Vagina (tissue), 2 donors: ENCODE measurements at regions not wholly inside any gene's neighbourhood (a gene's known extent, or its start where the extent isn't known, plus 50 kb on each side); places are given as distances from the start of the nearest gene placed in this dataset.

Experiments used
- DNase-seq, 2 donors: peaks; one replicate each; pipeline ENCODE4 v3.0.0-alpha.2; 2017; ENCODE audit errors: extremely low spot score in 2 of 2
- H3K27ac ChIP-seq: fragments of 200-600 bp; sonication (generic); one replicate; pipeline ENCODE4 v1.5.1; 2019
- H3K27me3 ChIP-seq: fragments of 200-600 bp; sonication (generic); one replicate; pipeline ENCODE4 v1.5.1; 2019
- H3K36me3 ChIP-seq, 2 donors: fragments of 200-600 bp; sonication (generic); one replicate each; pipeline ENCODE4 v1.5.1; 2017 to 2019
- H3K4me1 ChIP-seq: fragments of 200-600 bp; sonication (generic); one replicate; pipeline ENCODE4 v1.5.1; 2019
- H3K4me3 ChIP-seq, 2 donors: fragments of 200-600 bp; sonication (generic); 1 replicate in 1 of 2; 2 replicates in 1 of 2; pipeline ENCODE4 v1.5.1; 2016 to 2019
- H3K9me3 ChIP-seq: fragments of 200-600 bp; sonication (generic); one replicate; pipeline ENCODE4 v1.5.1; 2019
- CTCF ChIP-seq, 3 experiments: fragments of 450-650 bp in 2 of 3; fragments of 200-600 bp in 1 of 3; sonication (generic) in 1 of 3; IDR thresholded peaks; one replicate each; pipeline ENCODE4 v1.5.1; 2017 to 2019; ENCODE audit warnings: antibody characterized with exemption in 3 of 3, mild to moderate bottlenecking in 2 of 3, moderate library complexity in 2 of 3
- POLR2A ChIP-seq, 2 donors: fragments of 450-650 bp; IDR thresholded peaks; one replicate each; pipeline ENCODE4 v1.6.1; 2017; ENCODE audit warnings: antibody characterized with exemption in 2 of 2, mild to moderate bottlenecking in 2 of 2, moderate library complexity in 2 of 2
- POLR2AphosphoS5 ChIP-seq, 2 donors: sonication (generic); formaldehyde crosslinking; IDR thresholded peaks; one replicate each; pipeline ENCODE4 v1.9.0; 2017; ENCODE audit warnings: antibody characterized with exemption in 2 of 2, mild to moderate bottlenecking in 2 of 2, low read depth in 1 of 2; ENCODE audit not compliant: insufficient read depth in 1 of 2
- intact Hi-C: fragments of 100-400 bp; cut with DNase I; formaldehyde crosslinking; loops from one replicate; pipeline ENCODE4 v1.15.1; 2023

GRCh38 chr3:34229876-34230275 lies 431.4 kb downstream of the PDCD6IP start:
- Histone ChIP-seq H3K27ac (no peak overlapping the region), H3K4me1 (no peaks in the 10 kb centered on the region), H3K36me3 (no peaks in the 10 kb centered on the region), H3K9me3 (no peaks in the 10 kb centered on the region), H3K27me3 (no peaks in the 10 kb centered on the region), H3K4me3 (no peak overlapping the region)
- TF ChIP-seq POLR2A (IDR thresholded peaks at IDR 0.05) (no peak), POLR2AphosphoS5 (IDR thresholded peaks at IDR 0.05; ENCODE audit: insufficient read depth in 1 of 2, low read depth in 1 of 2) (no peak), CTCF (IDR thresholded peaks at IDR 0.05) (no peak)
- intact Hi-C loops: no loop called here
- no peak for DNase-seq

GRCh38 chr3:34235096-34235495 lies 436.7 kb downstream of the PDCD6IP start:
- Histone ChIP-seq H3K36me3 (no peaks in the 10 kb centered on the region), H3K4me1 (no peaks in the 10 kb centered on the region), H3K9me3 (no peaks in the 10 kb centered on the region), H3K4me3 (no peak overlapping the region), H3K27ac (no peak overlapping the region), H3K27me3 (no peaks in the 10 kb centered on the region)
- DNase-seq: no peak
- TF ChIP-seq POLR2A (IDR thresholded peaks at IDR 0.05): no peak
- no peak for TF ChIP-seq CTCF (IDR thresholded peaks at IDR 0.05)
- TF ChIP-seq POLR2AphosphoS5 (IDR thresholded peaks at IDR 0.05; ENCODE audit: insufficient read depth in 1 of 2, low read depth in 1 of 2): no peak
- intact Hi-C loops: no loop called here

GRCh38 chr3:34237946-34238345 lies 439.5 kb downstream of the PDCD6IP start:
- intact Hi-C loops: no loop called here
- no peaks in the 10 kb centered on the region for H3K4me1 ChIP-seq

GRCh38 chr3:34238407-34238806 lies 440.0 kb downstream of the PDCD6IP start:
- no peak overlapping the region for H3K27ac ChIP-seq
- H3K4me3 ChIP-seq: no peak overlapping the region
- no peak for DNase-seq
- intact Hi-C loops: no loop called here
- H3K9me3 ChIP-seq: no peaks in the 10 kb centered on the region
- H3K27me3 ChIP-seq: no peaks in the 10 kb centered on the region
- no peaks in the 10 kb centered on the region for H3K36me3 ChIP-seq
- no peaks in the 10 kb centered on the region for H3K4me1 ChIP-seq
- TF ChIP-seq POLR2AphosphoS5 (IDR thresholded peaks at IDR 0.05; ENCODE audit: insufficient read depth in 1 of 2, low read depth in 1 of 2) (no peak), POLR2A (IDR thresholded peaks at IDR 0.05) (no peak), CTCF (IDR thresholded peaks at IDR 0.05) (no peak)

More at GRCh38 chr3:34237946-34238345, 439.5 kb downstream of the PDCD6IP start:
- Histone ChIP-seq H3K4me3 (no peak overlapping the region), H3K27ac (no peak overlapping the region), H3K9me3 (no peaks in the 10 kb centered on the region), H3K36me3 (no peaks in the 10 kb centered on the region), H3K27me3 (no peaks in the 10 kb centered on the region)
- no peak for DNase-seq
- TF ChIP-seq CTCF (IDR thresholded peaks at IDR 0.05) (no peak), POLR2A (IDR thresholded peaks at IDR 0.05) (no peak), POLR2AphosphoS5 (IDR thresholded peaks at IDR 0.05; ENCODE audit: insufficient read depth in 1 of 2, low read depth in 1 of 2) (no peak)

DNA sequence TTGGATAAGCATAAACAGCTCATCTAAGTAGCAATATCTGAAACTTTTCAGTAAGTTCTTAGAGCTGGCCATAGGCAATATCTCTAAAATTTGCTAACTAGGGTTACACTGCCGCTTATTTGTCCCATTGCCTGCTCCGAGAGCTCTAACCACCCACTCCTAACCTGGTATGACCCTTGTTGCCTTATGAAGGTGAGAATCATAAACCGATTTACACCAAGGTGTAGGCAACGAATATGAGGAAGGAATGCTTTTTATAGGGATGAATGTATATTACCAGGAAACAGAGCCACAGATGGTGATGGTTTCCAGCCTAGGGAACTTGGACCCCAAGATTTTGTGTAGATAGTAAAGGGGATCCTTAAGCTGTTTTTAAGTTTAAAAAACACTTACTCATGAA lies 440.9 kb downstream of the PDCD6IP start:
- H3K27ac ChIP-seq: no peak overlapping the region
- no peak for DNase-seq
- H3K4me1 ChIP-seq: no peaks in the 10 kb centered on the region
- H3K9me3 ChIP-seq: no peaks in the 10 kb centered on the region
- TF ChIP-seq POLR2A (IDR thresholded peaks at IDR 0.05) (no peak), CTCF (IDR thresholded peaks at IDR 0.05) (no peak), POLR2AphosphoS5 (IDR thresholded peaks at IDR 0.05; ENCODE audit: insufficient read depth in 1 of 2, low read depth in 1 of 2) (no peak)
- intact Hi-C loops: no loop called here
- H3K27me3 ChIP-seq: no peaks in the 10 kb centered on the region
- no peaks in the 10 kb centered on the region for H3K36me3 ChIP-seq
- H3K4me3 ChIP-seq: no peak overlapping the region
